HEK293 (cell line): ENCODE measurements at regions not wholly inside any gene's neighbourhood (a gene's known extent, or its start where the extent isn't known, plus 50 kb on each side); places are given as distances from the start of the nearest gene placed in this dataset.

Experiments
- CTCF ChIA-PET: fragments of 350-600 bp; formaldehyde crosslinking; extraction: SDS; loops from one replicate; lab custom pipeline; 2021; ENCODE audit warnings: antibody characterized with exemption; lab: Yijun Ruan, JAX
- POLR2A ChIA-PET: fragments of 300-600 bp; formaldehyde crosslinking; extraction: SDS; loops from one replicate; lab custom pipeline; 2020; ENCODE audit warnings: antibody characterized with exemption, inconsistent platforms; lab: Yijun Ruan, JAX
- H3K27ac ChIP-seq: fragments of 200-500 bp; sonication (Bioruptor generic); 2 replicates; pipeline ENCODE4 v1.5.1; 2014; ENCODE audit warnings: low read depth, low read length, control low read depth, inconsistent platforms; ENCODE audit errors: extremely low read depth
- H3K36me3 ChIP-seq, 2 experiments: fragments of 200-500 bp in 1 of 2; sonication (Bioruptor generic) in 1 of 2; 1 replicate in 1 of 2; 2 replicates in 1 of 2; pipeline ENCODE4 v1.5.1; 2014 to 2017; ENCODE audit warnings: inconsistent platforms in 2 of 2, low read length in 2 of 2; ENCODE audit not compliant: control insufficient read depth in 2 of 2, insufficient read depth in 1 of 2
- H3K4me1 ChIP-seq: fragments of 200-500 bp; sonication (Bioruptor generic); 2 replicates; pipeline ENCODE4 v1.5.1; 2014; ENCODE audit warnings: mild to moderate bottlenecking, low read length, inconsistent platforms; ENCODE audit not compliant: control insufficient read depth, insufficient read depth
- H3K4me3 ChIP-seq: 2 replicates; pipeline ENCODE4 v1.5.1; 2011; ENCODE audit warnings: low read depth, mild to moderate bottlenecking, control low read depth, low read length, moderate library complexity
- H3K9me3 ChIP-seq: fragments of 200-500 bp; sonication (Bioruptor generic); 2 replicates; pipeline ENCODE4 v1.5.1; 2014; ENCODE audit warnings: low read depth, low read length, inconsistent platforms; ENCODE audit not compliant: control insufficient read depth, insufficient read depth
- GLI2 ChIP-seq: fragments of 450-650 bp; formaldehyde crosslinking; IDR thresholded peaks from 2 replicates; pipeline ENCODE4; 2017; ENCODE audit warnings: missing biosample characterization, missing genetic modification characterization, low read depth, borderline replicate concordance
- HOXA7 ChIP-seq: sonication (generic); formaldehyde crosslinking; IDR thresholded peaks from 2 replicates; pipeline ENCODE4 v1.8.1; 2022; ENCODE audit warnings: missing genetic modification reagents, borderline replicate concordance
- HOXD13 ChIP-seq: sonication (generic); formaldehyde crosslinking; IDR thresholded peaks from 2 replicates; pipeline ENCODE4 v1.8.0; 2022; ENCODE audit warnings: missing genetic modification reagents, borderline replicate concordance
- IKZF3 ChIP-seq: fragments of 450-650 bp; IDR thresholded peaks from 2 replicates; pipeline ENCODE4 v1.5.0; 2018; ENCODE audit warnings: missing biosample characterization, mild to moderate bottlenecking, missing genetic modification characterization, moderate library complexity
- KLF10 ChIP-seq: fragments of 450-650 bp; IDR thresholded peaks from 2 replicates; pipeline ENCODE4 v1.5.1; 2018; ENCODE audit warnings: missing biosample characterization, mild to moderate bottlenecking, missing genetic modification characterization
- MYNN ChIP-seq: fragments of 450-650 bp; formaldehyde crosslinking; IDR thresholded peaks from 2 replicates; pipeline ENCODE4 v1.5.1; 2016; ENCODE audit warnings: missing biosample characterization, missing genetic modification characterization, borderline replicate concordance
- OSR2 ChIP-seq: fragments of 450-650 bp; formaldehyde crosslinking; IDR thresholded peaks from 2 replicates; pipeline ENCODE4 v1.5.1; 2016; ENCODE audit warnings: missing biosample characterization, missing genetic modification characterization
- SP7 ChIP-seq: fragments of 450-650 bp; formaldehyde crosslinking; IDR thresholded peaks from 2 replicates; pipeline ENCODE4 v1.5.1; 2016; ENCODE audit warnings: missing biosample characterization, missing genetic modification characterization
- TCF7L2 ChIP-seq: IDR thresholded peaks from 2 replicates; pipeline ENCODE4 v1.6.1; 2011; ENCODE audit warnings: low read depth, mild to moderate bottlenecking, inconsistent platforms, low read length, moderate library complexity, borderline replicate concordance
- YY1 ChIP-seq: fragments of 450-650 bp; formaldehyde crosslinking; IDR thresholded peaks from 2 replicates; pipeline ENCODE4 v1.5.1; 2018; ENCODE audit warnings: missing biosample characterization, missing genetic modification characterization
- ZBTB20 ChIP-seq: fragments of 450-650 bp; formaldehyde crosslinking; IDR thresholded peaks from 2 replicates; pipeline ENCODE4 v1.5.1; 2016; ENCODE audit warnings: missing biosample characterization, missing genetic modification characterization
- ZNF19 ChIP-seq: fragments of 450-650 bp; formaldehyde crosslinking; IDR thresholded peaks from 2 replicates; pipeline ENCODE4; 2016; ENCODE audit warnings: missing biosample characterization, missing genetic modification characterization, low read depth
- ZNF223 ChIP-seq: fragments of 450-650 bp; formaldehyde crosslinking; IDR thresholded peaks from 2 replicates; pipeline ENCODE4 v1.5.1; 2016; ENCODE audit warnings: missing biosample characterization, missing genetic modification characterization
- ZNF404 ChIP-seq: fragments of 450-650 bp; formaldehyde crosslinking; IDR thresholded peaks from 2 replicates; pipeline ENCODE4 v1.5.1; 2017; ENCODE audit warnings: missing biosample characterization, missing genetic modification characterization
- ZNF518A ChIP-seq: fragments of 450-650 bp; formaldehyde crosslinking; conservative IDR thresholded peaks from 2 replicates; pipeline ENCODE4 v1.5.1; 2016; ENCODE audit warnings: low read depth, missing biosample characterization, missing genetic modification characterization
- ZNF558 ChIP-seq: fragments of 450-650 bp; formaldehyde crosslinking; IDR thresholded peaks from 2 replicates; pipeline ENCODE4 v1.5.1; 2016; ENCODE audit warnings: missing biosample characterization, missing genetic modification characterization
- ZNF76 ChIP-seq: fragments of 450-650 bp; formaldehyde crosslinking; IDR thresholded peaks from 2 replicates; pipeline ENCODE4; 2016; ENCODE audit warnings: low read depth, missing biosample characterization, missing genetic modification characterization, borderline replicate concordance
- ZNF830 ChIP-seq: fragments of 450-650 bp; IDR thresholded peaks from 2 replicates; pipeline ENCODE4 v1.5.0; 2018; ENCODE audit warnings: missing biosample characterization, missing genetic modification characterization, low read depth, mild to moderate bottlenecking, moderate library complexity
- ZNF837 ChIP-seq: fragments of 450-650 bp; formaldehyde crosslinking; IDR thresholded peaks from 2 replicates; pipeline ENCODE4 v1.5.1; 2016; ENCODE audit warnings: missing biosample characterization, missing genetic modification characterization
- ZSCAN23 ChIP-seq: fragments of 450-650 bp; formaldehyde crosslinking; IDR thresholded peaks from 2 replicates; pipeline ENCODE4 v1.5.1; 2016; ENCODE audit warnings: missing biosample characterization, missing genetic modification characterization
- TF ChIP-seq, protein P1 (sequence below): fragments of 450-650 bp; formaldehyde crosslinking; IDR thresholded peaks from 2 replicates; pipeline ENCODE4 v1.5.1; 2016; ENCODE audit warnings: missing biosample characterization, missing genetic modification characterization, borderline replicate concordance

DNA sequence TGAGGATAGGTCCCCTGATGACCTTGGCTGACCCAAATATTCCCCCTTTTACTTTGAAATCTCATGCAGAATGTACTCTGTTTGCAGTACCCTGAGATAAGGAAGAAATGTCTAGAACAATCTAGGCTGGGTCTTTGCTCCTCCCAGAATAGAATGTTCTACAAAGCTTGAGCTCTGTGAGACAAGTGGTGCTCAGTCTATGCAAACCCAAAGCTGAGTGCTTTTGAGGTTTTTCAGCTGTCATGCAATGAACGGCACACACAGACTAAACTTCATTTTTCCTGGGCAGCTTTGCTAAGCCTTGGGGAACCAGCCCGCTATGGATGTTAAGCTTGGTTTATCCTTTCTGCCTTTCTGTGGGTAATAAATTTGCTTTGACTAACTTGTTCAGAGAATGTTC is 513.6 kb downstream of the FAT4 start:
- TF ChIP-seq SP7 (tag by site-specific recombination) (no peak), ZNF518A (tag by site-specific recombination) (no peak), ZNF404 (no peak), HOXD13 (no peak), HOXA7 (CRISPR knock-in tag) (no peak), ZNF558 (no peak), IKZF3 (no peak)
- POLR2A ChIA-PET = no interaction called here

GRCh38 chr4:125832161-125832560 is 517.4 kb downstream of the FAT4 start:
- Histone ChIP-seq H3K9me3 (no peaks in the 10 kb centered on the region), H3K36me3 (no peaks in the 10 kb centered on the region), H3K27ac (no peak overlapping the region), H3K4me3 (no peak overlapping the region), H3K4me1 (no peaks in the 10 kb centered on the region)
- TF ChIP-seq ZBTB20 (no peak), ZNF830 (tag by site-specific recombination) (no peak), ZNF76 (tag by site-specific recombination) (no peak), MYNN (tag by site-specific recombination) (no peak), YY1 (tag by site-specific recombination) (no peak), OSR2 (tag by site-specific recombination) (no peak), KLF10 (tag by site-specific recombination) (no peak), ZNF19 (tag by site-specific recombination) (no peak), ZSCAN23 (tag by site-specific recombination) (no peak), ZNF223 (no peak), TCF7L2 (no peak), GLI2 (tag by site-specific recombination) (no peak), ZNF837 (no peak), ZNF558 (no peak)
- TF ChIP-seq, protein P1, sequence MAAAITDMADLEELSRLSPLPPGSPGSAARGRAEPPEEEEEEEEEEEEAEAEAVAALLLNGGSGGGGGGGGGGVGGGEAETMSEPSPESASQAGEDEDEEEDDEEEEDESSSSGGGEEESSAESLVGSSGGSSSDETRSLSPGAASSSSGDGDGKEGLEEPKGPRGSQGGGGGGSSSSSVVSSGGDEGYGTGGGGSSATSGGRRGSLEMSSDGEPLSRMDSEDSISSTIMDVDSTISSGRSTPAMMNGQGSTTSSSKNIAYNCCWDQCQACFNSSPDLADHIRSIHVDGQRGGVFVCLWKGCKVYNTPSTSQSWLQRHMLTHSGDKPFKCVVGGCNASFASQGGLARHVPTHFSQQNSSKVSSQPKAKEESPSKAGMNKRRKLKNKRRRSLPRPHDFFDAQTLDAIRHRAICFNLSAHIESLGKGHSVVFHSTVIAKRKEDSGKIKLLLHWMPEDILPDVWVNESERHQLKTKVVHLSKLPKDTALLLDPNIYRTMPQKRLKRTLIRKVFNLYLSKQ = no peak
- POLR2A ChIA-PET = no interaction called here
- CTCF ChIA-PET = no interaction called here

More for the DNA sequence above, 513.6 kb downstream of the FAT4 start:
- CTCF ChIA-PET = no interaction called here
- H3K4me3 ChIP-seq = no peak overlapping the region
- H3K4me1 ChIP-seq = no peaks in the 10 kb centered on the region
- H3K36me3 ChIP-seq = no peaks in the 10 kb centered on the region
- no peak overlapping the region for H3K27ac ChIP-seq
- H3K9me3 ChIP-seq = no peaks in the 10 kb centered on the region
